ENCODE measurements at regions not wholly inside any gene's neighbourhood (a gene's known extent, or its start where the extent isn't known, plus 50 kb on each side); places are given as distances from the start of the nearest gene placed in this dataset.

- no peak for TF ChIP-seq CTCF (IDR thresholded peaks at IDR 0.05; ENCODE audit: extremely low read depth, missing control alignments)
- no peak for DNase-seq (ENCODE audit: low spot score)
These were observed 179.7 kb upstream of the ROBO1 start for GRCh38 chr3:79947469-79947868.

GRCh38 chr3:79937567-79937966, 169.8 kb upstream of the ROBO1 start:
- TF ChIP-seq CTCF (IDR thresholded peaks at IDR 0.05; ENCODE audit: extremely low read depth, missing control alignments): no peak
- DNase-seq (ENCODE audit: low spot score): no peak

GRCh38 chr3:79930196-79930595, 162.4 kb upstream of the ROBO1 start:
- no peak for DNase-seq (ENCODE audit: low spot score)
- no peak for TF ChIP-seq CTCF (IDR thresholded peaks at IDR 0.05; ENCODE audit: extremely low read depth, missing control alignments)

- TF ChIP-seq CTCF (IDR thresholded peaks at IDR 0.05; ENCODE audit: extremely low read depth, missing control alignments): no peak
- DNase-seq (ENCODE audit: low spot score): no peak
These were observed 161.1 kb upstream of the ROBO1 start for GRCh38 chr3:79928687-79929408.

- TF ChIP-seq CTCF (IDR thresholded peaks at IDR 0.05; ENCODE audit: extremely low read depth, missing control alignments): no peak
- no peak for DNase-seq (ENCODE audit: low spot score)
These were observed 158.7 kb upstream of the ROBO1 start for GRCh38 chr3:79926522-79926921.

GRCh38 chr3:79922633-79923032, 154.8 kb upstream of the ROBO1 start:
- DNase-seq (ENCODE audit: low spot score): no peak
- TF ChIP-seq CTCF (IDR thresholded peaks at IDR 0.05; ENCODE audit: extremely low read depth, missing control alignments): no peak

- DNase-seq (ENCODE audit: low spot score): no peak
- no peak for TF ChIP-seq CTCF (IDR thresholded peaks at IDR 0.05; ENCODE audit: extremely low read depth, missing control alignments)
These were observed 149.8 kb upstream of the ROBO1 start for GRCh38 chr3:79917561-79917960.

Data from GM20000 (cell line).